ENCODE measurements at regions not wholly inside any gene's neighbourhood (a gene's known extent, or its start where the extent isn't known, plus 50 kb on each side); places are given as distances from the start of the nearest gene placed in this dataset.
A peak's percentile ranks its signal among the peaks of the same experiment; 100 is the strongest.

DNA sequence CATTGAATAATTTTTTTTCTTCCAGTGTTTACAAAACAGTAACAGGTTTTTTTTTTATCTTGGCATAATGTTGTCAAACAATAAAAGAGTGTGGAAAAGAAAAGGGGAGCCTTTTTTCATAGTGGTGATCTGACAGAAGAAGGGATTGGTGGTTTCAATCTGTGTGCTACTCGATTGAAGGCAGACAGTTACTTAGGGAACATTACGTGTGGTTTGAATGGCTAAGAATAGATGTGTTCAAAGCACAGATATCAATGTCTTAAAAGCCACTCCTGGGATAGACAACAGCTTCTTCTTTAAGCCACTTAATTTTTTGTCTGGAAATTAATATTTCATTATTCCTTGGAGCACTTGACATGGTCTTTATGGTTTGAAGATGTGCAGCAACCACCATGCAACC lies 558.6 kb upstream of the ADGRL2 start:
- H3K9me3 ChIP-seq (ENCODE audit: control insufficient read depth, low read length): peaks cover 8% of the 10 kb centered on the region
- H3K27me3 ChIP-seq (ENCODE audit: control insufficient read depth, insufficient read depth, low read length, poor library complexity, severe bottlenecking): no peaks in the 10 kb centered on the region
- Mint-ChIP-seq H3K27ac (no peak overlapping the region), H3K4me1 (peaks cover 48% of the 10 kb centered on the region), H3K9me3 (peaks cover 35% of the 10 kb centered on the region), H3K27me3 (ENCODE audit: insufficient read depth) (no peaks in the 10 kb centered on the region), H3K4me3 (no peak overlapping the region), H3K36me3 (ENCODE audit: low read depth) (peaks cover 23% of the 10 kb centered on the region)
- no peak overlapping the region for H3K27ac ChIP-seq (ENCODE audit: low read depth, low read length)
- WGBS, 2 experiments (ENCODE audit: insufficient coverage in 1 of 2, insufficient read length in 1 of 2): 84 to 100% methylated on average over 1 to 2 of the region's 2 CpGs
- H3K4me1 ChIP-seq (ENCODE audit: control insufficient read depth, insufficient read depth, low read length): no peaks in the 10 kb centered on the region
- no peaks in the 10 kb centered on the region for H3K36me3 ChIP-seq (ENCODE audit: control insufficient read depth, insufficient read depth, low read length)
- H3K9ac ChIP-seq (ENCODE audit: extremely low read depth, low read length, poor library complexity, severe bottlenecking): no peak overlapping the region
- H3K4me3 ChIP-seq (ENCODE audit: low read length): no peak overlapping the region
- TF ChIP-seq, protein P1, sequence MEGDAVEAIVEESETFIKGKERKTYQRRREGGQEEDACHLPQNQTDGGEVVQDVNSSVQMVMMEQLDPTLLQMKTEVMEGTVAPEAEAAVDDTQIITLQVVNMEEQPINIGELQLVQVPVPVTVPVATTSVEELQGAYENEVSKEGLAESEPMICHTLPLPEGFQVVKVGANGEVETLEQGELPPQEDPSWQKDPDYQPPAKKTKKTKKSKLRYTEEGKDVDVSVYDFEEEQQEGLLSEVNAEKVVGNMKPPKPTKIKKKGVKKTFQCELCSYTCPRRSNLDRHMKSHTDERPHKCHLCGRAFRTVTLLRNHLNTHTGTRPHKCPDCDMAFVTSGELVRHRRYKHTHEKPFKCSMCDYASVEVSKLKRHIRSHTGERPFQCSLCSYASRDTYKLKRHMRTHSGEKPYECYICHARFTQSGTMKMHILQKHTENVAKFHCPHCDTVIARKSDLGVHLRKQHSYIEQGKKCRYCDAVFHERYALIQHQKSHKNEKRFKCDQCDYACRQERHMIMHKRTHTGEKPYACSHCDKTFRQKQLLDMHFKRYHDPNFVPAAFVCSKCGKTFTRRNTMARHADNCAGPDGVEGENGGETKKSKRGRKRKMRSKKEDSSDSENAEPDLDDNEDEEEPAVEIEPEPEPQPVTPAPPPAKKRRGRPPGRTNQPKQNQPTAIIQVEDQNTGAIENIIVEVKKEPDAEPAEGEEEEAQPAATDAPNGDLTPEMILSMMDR (conservative IDR thresholded peaks at IDR 0.05): no peak
- no peak for DNase-seq

GRCh38 chr1:81238129-81238528 lies 562.6 kb upstream of the ADGRL2 start:
- no peak overlapping the region for H3K27ac ChIP-seq (ENCODE audit: low read depth, low read length)
- H3K4me3 Mint-ChIP-seq: peak overlapping the region; percentile 48
- H3K27me3 Mint-ChIP-seq (ENCODE audit: insufficient read depth): no peaks in the 10 kb centered on the region
- peaks cover 44% of the 10 kb centered on the region for H3K4me1 Mint-ChIP-seq
- no peak for DNase-seq
- no peaks in the 10 kb centered on the region for H3K36me3 ChIP-seq (ENCODE audit: control insufficient read depth, insufficient read depth, low read length)
- peak overlapping the region; percentile 94 for H3K27ac Mint-ChIP-seq
- H3K36me3 Mint-ChIP-seq (ENCODE audit: low read depth): no peaks in the 10 kb centered on the region
- TF ChIP-seq, protein P1 (conservative IDR thresholded peaks at IDR 0.05): no peak
- H3K4me1 ChIP-seq (ENCODE audit: control insufficient read depth, insufficient read depth, low read length): peaks cover under 1% of the 10 kb centered on the region
- H3K9me3 ChIP-seq (ENCODE audit: control insufficient read depth, low read length): no peaks in the 10 kb centered on the region
- no peaks in the 10 kb centered on the region for H3K9me3 Mint-ChIP-seq
- peak overlapping the region; percentile 0 for H3K4me3 ChIP-seq (ENCODE audit: low read length)
- H3K9ac ChIP-seq (ENCODE audit: extremely low read depth, low read length, poor library complexity, severe bottlenecking): no peak overlapping the region
- no peaks in the 10 kb centered on the region for H3K27me3 ChIP-seq (ENCODE audit: control insufficient read depth, insufficient read depth, low read length, poor library complexity, severe bottlenecking)
- WGBS, 2 experiments (ENCODE audit: insufficient coverage in 1 of 2, insufficient read length in 1 of 2): 31 to 33% methylated on average over 1 to 3 of the region's 3 CpGs

DNA sequence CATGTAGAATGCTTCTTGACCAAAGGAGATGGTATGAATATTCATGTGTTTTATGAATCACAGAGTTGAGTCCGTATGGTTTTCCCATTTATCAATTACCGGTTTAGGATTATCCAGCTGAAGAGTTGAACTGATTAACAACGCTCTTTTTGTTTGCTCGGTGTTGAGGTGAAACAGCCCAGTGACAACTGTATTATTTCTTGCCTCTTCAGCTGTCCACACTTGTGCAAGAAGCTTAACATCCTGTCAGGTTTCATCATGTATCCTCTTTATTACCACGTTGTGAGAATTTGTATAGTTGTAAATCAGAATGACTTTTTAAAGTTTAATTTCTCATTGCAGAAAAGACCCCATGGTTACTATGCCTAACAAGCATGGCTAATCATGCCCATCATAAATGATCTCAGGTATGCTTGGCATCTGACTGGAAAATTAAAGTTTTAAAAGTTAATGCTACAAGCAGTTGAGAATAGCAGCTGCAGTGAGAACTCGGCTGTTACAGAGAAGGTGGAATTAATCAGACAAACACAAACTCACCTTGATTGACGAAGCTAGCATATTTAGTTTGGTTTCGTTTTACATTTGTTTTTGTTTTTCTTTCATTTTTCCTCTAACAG lies 563.2 kb upstream of the ADGRL2 start:
- peak overlapping the region; percentile 48 for H3K4me3 Mint-ChIP-seq
- 58 to 72% methylated on average over 4 to 8 of the region's 8 CpGs for WGBS, 2 experiments (ENCODE audit: insufficient coverage in 1 of 2, insufficient read length in 1 of 2)
- no peaks in the 10 kb centered on the region for H3K27me3 Mint-ChIP-seq (ENCODE audit: insufficient read depth)
- H3K9ac ChIP-seq (ENCODE audit: extremely low read depth, low read length, poor library complexity, severe bottlenecking): no peak overlapping the region
- no peaks in the 10 kb centered on the region for H3K9me3 ChIP-seq (ENCODE audit: control insufficient read depth, low read length)
- DNase-seq: no peak
- peak overlapping the region; percentile 0 for H3K4me3 ChIP-seq (ENCODE audit: low read length)
- H3K36me3 ChIP-seq (ENCODE audit: control insufficient read depth, insufficient read depth, low read length): no peaks in the 10 kb centered on the region
- H3K4me1 Mint-ChIP-seq: peaks cover 49% of the 10 kb centered on the region
- H3K4me1 ChIP-seq (ENCODE audit: control insufficient read depth, insufficient read depth, low read length): peaks cover 4% of the 10 kb centered on the region
- peak overlapping the region; percentile 94 for H3K27ac Mint-ChIP-seq
- no peaks in the 10 kb centered on the region for H3K9me3 Mint-ChIP-seq
- TF ChIP-seq, protein P1 (conservative IDR thresholded peaks at IDR 0.05): no peak
- H3K27me3 ChIP-seq (ENCODE audit: control insufficient read depth, insufficient read depth, low read length, poor library complexity, severe bottlenecking): no peaks in the 10 kb centered on the region
- H3K36me3 Mint-ChIP-seq (ENCODE audit: low read depth): no peaks in the 10 kb centered on the region
- no peak overlapping the region for H3K27ac ChIP-seq (ENCODE audit: low read depth, low read length)

Data from endodermal cell (in vitro differentiated cells).